ENCODE measurements at regions not wholly inside any gene's neighbourhood (a gene's known extent, or its start where the extent isn't known, plus 50 kb on each side); places are given as distances from the start of the nearest gene placed in this dataset.
"Not testable (repeated sequence)": the region's sequence is repeated elsewhere in the genome, so short reads cannot be mapped to it uniquely, and the experiment has no call there.

DNA sequence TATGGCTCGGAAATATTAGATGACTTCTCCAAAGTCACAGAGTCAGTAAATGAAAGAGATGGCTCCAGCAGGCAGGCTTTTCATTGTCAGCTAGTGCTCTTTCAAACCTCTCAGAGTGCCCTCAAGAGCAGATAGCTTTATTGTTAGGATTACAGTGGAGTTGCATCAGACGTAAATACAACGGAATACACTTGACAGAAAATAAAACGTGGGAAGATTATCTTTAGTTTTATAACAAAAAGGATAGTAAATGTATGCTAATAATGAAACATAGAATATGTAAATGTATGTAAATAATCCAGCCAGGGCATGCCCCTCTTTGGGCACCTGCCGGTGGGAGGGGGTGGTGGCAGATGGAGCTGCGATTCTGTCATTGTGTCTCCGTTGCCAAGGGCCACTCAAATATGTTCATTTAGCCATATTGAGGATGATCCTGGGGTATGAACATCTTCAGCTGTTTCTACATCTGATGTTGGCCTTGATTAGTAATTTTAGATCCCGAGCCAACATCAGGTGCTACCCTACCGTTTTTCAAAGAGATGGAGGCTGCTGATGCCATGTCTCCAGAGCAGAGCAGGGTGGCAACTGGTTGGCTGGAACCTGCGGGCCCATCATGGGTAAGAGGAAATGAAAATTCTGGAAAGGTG lies 358.3 kb upstream of the SULF2 start:
- no peak for DNase-seq

DNA sequence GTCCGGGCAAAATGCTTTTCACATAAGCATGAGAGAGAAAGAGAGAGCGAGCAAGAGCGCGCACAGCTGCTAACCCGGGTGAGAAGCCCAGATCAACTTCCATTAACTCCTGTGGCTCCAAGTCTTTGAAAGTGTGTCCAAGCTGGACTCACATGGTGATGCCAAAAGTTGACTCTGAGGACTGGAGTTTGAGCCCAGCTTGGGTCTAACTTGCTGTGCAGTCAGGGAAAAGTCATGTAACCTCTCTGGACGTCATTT lies 357.2 kb upstream of the SULF2 start:
- no peak for DNase-seq

DNA sequence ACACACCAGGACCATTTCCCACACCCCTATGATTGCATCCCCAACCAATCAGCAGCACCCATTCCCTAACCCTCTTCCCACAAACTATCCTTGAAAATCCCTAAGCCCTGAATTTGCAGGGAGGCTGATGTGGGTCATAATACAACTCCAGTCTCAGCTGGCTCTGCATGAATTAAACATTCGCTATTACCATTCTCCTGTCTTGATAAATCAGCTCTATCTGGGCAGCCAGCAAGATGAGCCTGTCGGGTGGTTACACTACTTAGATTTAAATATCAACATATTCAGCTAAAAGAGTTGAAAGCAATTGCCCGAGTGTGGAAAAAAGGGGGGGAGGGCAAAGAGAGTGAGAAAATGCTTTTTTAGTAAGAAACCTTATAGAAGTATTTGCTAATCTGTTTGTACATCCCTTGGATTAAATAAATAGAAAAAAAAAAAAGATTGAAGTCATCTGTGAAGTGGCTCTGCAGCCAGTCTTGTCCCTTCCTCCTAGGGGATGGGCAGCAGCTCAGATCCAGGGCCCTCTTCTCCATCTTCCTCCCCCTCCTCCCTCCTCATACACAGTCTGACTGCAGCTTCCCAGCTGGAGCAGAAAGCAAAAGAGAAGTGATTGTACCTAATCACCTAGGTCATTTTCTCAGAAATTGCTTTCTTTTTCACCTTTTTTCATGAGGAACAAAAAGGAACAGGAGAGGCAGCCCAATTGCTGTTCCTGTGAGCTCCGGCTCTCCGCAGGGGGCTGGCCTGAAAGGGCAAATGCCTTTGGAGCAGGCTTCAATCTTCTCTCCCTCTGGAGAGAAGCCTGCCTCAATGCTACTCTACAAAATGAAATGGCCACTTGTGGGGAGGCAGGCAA lies 356.6 kb upstream of the SULF2 start:
- no peak for DNase-seq

DNA sequence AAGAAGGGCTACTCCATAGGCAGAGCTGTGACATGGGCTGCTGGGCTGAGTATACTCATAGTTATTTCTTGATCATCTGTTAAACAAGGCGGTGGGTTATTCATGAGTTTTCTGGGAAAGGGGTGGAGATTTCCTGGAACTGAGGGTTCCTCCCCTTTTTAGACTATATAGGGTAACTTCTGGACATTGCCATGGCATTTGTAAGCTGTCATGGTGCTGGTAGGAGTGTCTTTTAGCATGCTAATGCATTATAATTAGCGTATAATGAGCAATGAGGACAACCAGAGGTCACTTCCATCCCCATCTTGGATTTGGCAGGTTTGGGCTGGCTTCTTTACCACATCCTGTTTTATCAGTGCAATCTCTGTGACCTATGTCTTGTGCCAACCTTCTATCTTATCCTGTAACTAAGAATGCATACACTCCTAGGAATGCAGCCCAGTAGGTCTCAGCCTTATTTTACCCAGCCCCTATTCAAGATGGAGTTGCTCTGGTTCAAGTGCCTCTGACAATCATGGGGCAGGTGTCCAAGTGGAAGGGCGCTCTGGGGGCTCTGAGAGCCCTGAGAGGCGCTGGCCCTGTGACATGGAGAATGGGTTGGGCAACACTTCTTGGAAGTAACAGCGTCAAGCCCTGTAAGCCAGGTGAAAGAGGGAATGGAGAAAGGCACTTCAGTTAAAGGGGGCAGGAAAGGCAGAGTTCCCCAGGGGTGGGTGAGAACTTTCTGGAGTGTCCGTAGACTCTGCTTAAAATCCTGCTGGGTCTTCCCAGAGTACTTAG lies 354.2 kb upstream of the SULF2 start:
- DNase-seq = no peak

DNA sequence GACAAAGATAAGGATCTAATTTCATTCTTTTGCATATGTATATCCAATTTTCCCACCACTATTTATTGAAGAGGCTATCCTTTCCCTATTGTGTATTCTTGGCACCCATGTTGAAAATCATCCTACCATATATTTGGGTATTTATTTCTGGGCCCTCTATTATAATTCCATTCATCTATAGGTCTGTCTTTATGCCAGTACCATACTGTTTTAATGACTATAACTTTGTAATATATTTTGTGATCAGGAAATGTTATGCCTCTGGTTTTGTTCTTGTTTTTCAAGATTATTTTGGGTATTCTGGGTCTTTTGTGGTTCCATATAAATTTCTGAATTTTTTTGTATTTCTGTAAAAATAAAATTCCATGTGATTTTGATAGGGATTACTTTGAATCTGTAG lies 347.6 kb upstream of the SULF2 start:
- no peak for DNase-seq

DNA sequence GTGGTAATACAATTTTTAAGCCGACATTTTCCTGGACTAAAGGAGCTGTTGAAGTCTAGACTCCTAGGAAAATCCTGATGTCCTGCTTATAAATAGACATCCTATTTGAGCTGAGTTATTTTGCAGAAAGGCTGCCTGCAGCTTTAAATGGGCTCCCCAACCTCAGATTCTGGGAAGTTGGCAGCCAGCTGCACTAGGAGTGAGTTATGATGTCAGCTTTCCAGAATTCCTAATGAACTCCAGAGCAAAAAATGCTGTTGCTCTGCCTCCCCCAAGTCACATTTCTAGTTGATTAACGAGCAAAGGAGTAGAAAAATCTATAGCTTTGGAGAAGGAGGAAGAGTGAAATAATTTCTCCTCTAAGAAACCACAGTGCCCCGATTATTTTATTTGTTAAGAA lies 346.3 kb upstream of the SULF2 start:
- DNase-seq = no peak

DNA sequence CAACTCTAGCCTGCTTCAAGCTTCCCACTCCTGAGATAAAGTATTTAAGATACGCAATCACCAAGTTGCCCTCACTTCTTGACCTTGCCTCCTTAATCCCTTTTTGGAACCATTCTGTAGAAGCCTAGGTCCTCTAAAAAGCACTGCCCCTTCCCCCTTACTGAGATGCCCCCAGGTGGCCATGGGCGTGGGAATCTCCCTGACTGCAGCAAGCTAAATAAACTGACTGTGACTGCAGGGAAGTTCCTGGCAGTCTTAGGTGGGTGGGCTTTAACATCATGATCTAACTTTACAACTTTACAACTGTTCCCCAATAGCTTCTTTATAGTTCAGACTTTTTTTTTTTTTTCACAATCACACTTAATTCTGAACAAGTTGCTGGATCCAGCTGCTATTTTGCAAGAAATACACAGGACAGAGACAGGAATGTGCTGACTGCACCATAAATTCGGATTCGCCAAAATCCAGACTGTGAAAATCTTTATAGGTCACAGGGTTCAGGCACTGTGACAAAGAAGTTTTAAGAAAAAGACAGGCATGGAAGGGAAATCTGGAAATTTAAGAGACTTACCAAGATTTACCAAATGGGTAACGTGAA lies 344.2 kb upstream of the SULF2 start:
- no peak for DNase-seq

DNA sequence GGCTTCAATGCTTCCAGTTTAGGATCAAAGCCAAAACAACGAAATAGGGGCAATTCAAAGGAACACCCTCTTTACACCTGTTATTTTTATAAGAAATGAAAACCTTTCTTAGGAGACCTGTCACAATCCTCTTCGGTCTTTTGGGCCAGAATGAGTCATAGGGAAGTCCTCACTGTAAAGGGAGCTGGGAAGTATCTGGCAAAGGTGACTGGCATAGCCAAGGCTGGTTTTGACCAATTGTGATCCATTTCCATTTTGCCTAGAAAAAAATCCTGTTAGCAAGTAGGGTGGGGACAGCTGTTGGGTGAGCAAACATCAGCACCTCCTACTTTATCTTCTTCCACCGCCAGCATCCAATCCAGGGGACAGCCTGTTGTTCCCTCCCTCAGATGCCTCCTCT lies 343.2 kb upstream of the SULF2 start:
- DNase-seq = no peak

DNA sequence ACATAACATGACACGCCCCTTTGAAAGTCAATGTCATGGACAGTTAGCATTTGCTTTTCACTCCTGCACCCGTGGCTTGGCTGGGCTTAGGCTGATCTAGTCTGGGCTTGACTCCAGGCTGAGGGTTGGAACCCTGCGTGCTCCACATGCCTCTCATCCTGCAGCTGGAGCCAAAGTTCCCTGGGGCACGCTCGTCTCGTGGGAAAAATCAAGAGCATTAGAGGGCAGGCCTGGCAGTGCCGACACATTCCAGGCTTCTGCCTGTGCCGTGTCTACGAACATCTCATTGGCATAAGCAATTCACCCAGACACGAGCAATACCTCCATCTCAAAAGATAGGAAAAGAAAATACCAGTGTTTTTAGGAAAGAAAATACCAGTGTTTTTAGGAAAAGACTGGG lies 342.7 kb upstream of the SULF2 start:
- DNase-seq = not testable (repeated sequence)

DNA sequence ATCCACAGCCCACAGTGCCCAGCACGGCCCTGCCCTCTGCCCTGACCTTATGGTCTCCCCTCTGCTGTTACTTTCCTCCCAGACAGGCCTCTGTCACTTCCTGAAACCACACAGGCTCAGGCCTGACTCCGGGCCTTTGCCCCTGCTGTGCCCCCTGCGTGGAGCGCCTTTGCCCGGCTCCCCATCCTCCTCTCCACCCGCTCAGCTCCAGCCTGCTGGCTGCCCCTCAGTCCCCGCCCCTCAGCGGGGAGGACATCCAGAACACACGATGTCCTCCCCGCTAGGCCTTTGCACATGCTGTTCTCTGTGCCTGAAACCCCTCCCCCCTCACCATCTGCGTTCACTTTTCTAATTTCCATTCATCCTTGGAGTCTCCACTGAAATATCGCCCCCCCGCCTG lies 341.9 kb upstream of the SULF2 start:
- DNase-seq = not testable (repeated sequence)

DNA sequence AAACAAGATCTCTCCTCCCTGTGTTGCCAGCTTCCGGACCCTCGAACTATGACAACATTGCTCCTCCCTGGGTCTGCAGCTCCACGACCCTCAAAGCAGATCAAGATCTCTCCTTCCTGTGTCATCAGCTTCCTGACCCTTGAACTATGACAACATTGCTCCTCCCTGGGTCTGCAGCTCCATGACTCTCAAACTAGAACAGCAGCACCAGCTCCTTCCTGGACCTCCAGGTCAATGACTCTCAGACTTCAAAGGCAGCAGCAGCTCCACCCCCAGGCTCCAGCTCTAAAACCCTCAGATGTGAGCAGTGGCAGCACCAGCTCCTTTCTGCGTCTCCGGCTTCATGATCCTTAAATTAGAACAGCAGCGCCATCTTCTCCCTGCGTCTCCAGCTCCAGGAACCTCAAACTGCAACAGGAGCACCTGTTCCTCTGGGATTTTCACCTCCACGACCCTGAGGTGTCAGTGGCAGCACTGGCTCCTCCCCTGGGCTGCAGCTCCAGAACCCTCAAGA lies 341.0 kb upstream of the SULF2 start:
- DNase-seq = no peak

DNA sequence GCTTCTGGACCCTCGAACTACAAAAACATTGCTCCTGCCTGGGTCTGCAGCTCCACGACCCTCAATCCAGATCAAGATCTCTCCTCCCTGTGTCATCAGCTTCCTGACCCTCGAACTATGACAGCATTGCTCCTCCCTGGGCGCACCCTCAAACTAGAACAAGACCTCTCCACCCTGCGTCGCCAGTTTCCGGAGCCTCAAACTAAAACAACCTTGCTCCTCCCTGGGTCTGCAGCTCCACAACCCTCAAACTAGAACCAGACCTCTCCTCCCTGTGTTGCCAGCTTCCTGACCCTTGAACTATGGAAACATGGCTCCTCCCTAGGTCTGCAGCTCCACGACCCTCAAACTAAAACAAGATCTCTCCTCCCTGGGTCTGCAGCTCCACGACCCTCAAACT lies 339.7 kb upstream of the SULF2 start:
- no peak for DNase-seq

DNA sequence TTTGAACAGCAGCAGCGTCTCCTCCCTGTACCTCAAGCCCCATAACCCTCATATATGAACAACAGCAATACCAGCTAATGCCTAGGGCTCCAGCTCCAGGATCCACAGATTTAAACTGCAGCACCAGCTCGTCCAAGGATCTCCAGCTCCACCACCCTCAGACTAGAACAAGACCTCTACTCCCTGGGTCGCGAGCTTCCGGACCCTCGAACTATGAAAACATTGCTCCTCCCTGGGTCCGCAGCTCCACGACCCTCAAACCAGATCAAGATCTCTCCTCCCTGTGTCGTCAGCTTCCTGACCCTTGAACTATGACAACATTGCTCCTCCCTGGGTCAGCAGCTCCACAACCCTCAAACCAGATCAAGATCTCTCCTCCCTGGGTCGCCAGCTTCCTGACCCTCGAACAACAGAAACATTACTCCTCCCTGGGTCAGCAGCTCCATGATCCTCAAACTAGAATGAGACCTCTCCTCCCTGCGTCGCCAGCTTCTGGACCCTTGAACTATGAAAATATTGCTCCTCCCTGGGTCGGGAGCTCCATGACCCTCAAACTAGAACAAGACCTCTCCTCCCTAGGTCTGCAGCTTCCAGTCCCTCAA lies 339.0 kb upstream of the SULF2 start:
- no peak for DNase-seq

DNA sequence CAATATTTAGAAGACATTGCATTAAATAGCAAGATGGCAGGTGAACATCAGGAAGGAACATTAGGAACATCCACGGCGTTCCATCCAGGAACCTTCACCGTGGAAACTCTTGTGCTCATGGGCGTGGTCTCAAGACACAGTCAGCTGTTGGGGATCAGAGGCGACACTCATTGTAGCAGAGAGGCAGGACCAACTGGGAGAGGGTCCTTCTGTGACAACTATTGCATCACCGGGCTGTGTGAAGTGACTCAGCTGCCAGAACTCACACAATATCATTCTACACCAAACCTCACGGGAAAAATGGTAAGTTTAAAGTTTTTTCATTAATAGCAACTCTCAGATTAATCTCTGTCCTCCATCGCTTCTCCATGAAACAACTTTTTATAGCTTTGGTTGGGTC lies 334.8 kb upstream of the SULF2 start:
- DNase-seq = no peak

DNA sequence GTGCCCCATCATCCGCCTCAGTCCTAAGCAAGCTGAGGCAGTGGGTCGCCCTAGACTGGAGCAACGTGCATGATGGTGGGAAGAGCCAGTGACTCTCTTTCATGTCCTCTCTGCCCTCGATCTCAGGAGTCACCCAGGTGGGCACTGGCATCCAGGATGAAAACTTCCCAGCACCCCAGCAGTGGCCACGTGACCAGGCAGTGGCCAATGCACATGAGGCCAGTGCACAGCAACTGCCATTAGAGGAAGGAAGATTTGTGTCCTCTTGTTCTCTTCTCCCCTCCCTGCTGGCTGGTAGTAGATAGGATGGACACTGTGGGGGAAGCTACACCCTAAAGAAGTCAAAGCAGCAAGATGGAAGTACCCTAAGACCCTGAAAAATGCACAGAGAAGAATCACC lies 334.1 kb upstream of the SULF2 start:
- DNase-seq = not testable (repeated sequence)

DNA sequence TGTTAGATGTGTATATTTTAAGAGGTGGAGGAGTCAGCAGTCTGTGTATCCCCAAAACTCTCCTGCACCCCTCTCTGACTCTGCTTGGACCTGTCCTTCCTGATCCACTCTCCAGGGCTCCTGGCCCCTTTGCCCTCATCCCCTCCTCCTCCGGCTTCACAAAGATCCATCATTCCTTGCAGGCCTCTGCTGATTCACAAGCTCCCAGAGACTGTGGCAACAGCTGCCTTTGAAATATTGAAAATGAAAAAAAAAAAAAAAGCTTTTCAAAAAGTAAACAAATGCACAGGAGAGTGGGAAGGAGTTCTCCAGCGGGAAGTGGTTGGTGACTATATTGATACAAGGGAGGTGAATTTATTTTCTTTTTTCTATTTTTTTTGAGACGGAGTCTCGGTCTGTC lies 330.2 kb upstream of the SULF2 start:
- no peak for DNase-seq

DNA sequence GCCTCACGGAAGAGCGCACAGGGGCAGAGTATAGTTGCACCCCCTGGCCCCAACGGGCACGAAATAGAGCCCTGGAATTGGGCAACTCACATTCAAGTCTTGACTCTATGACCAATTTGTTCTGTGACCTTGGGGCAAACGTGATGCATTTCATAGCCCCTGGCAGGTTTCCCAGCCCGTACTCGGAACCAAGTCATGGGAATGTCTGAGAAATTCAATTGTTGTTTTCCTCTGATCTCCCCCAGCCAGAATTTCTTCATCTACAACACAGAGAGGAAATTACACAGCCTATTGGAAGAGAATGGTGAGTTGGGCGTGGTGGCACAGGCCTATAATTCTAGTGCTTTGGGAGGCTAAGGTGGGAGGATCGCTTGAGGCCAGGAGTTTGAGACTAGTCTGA lies 322.3 kb upstream of the SULF2 start:
- DNase-seq = no peak

DNA sequence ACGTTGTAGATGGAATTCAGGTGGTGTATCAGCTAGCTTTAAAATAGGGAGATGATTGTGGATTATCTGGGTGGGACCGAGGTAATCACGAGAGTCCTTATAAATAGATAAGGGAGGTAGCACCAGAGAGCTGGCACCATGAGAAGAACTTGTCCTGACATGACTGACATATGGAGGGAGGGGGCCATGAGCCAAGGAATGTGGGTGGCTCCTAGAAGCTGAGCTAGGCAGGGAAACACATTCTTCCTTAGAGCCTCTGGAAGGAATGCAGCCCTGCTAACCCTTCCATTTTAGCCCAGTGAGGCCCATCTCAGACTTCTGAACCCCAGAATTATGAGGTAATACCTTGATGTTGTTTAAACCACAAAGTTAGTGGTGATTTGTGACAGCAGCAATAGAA lies 321.1 kb upstream of the SULF2 start:
- no peak for DNase-seq

DNA sequence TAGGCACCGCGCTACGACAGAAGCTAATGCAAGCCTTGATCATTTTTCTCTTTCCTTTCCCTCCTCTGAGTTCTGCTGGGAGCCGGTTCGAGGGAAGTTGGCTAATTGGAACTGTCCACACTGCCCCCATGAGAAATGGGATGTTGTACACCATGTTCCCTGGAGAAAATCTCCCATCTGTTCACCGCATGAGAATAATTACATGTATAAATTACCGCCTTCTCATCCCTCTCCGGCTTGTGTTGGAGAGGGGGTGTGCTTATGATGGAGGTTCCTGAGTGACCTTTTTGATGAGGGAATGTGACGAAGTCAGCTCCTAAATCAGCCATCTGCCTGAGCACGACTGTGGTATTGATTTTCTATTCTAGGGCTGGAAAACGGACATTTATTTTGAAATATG lies 320.2 kb upstream of the SULF2 start:
- DNase-seq = no peak

DNA sequence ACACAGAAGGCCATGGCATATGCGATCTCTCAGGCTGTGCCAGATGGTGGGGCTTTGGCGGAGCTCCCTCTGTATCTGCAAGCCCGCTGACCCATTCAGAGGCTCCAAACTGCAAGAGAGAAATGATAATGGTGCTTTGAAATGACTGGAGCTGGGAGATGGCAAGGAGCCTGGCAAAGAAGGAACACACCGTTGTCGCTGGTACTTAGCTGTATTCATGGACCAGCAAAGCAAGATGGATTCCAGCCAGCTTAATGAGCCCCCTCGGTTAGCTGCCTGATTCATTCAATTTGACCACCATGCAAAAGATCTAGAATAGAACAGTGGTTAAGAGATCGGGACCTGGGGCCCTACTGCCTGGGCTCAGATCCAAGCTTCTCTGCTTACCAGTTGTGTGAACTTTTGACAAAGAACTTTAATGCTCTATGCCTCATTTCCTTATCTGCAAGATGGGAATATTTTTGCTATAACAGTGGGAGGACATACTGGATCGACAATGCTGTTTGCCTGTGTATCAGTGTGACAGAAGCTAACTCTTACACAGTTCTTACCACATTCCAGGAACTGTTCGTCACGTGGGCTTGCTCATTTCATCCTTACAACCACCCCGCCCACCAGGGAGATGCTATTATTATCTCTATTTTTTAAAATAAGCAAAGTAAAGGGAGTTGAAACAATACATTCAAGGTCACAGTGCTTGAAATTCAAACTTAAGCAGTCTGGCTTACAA lies 317.8 kb upstream of the SULF2 start:
- no peak for DNase-seq

DNA sequence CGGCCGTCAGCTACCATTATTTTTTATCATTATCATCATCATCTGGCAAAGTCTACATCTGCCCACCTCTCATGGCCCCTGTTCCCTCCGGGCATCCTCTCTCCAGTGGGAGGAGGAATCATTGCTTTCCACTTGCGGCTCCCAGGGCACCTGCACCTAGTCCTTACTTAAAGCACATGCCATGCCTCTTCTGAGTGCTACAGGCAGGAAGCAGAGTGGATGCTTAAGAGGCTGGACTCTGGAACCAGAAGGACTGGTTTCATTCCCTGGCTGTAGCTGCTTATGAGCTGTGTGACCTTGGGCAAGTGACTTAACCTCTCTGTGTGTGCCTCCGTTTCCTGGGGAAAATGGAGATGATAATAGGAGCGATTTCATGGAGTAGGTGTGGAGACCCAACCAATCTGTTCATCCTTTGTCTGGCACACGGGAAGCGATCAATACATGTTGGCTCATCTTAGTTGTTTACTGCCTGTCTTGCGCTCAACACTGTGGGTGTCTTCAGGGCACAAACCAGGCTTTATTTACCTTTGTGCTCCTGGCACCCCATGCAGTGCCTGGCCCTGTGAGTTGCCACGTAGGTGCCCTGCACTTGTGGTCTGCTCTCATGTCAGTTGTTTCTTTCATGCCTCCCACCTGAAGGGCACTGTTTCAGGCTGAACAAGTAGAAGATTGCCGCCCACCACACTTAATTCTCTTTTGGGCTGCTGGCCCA lies 317.0 kb upstream of the SULF2 start:
- no peak for DNase-seq

DNA sequence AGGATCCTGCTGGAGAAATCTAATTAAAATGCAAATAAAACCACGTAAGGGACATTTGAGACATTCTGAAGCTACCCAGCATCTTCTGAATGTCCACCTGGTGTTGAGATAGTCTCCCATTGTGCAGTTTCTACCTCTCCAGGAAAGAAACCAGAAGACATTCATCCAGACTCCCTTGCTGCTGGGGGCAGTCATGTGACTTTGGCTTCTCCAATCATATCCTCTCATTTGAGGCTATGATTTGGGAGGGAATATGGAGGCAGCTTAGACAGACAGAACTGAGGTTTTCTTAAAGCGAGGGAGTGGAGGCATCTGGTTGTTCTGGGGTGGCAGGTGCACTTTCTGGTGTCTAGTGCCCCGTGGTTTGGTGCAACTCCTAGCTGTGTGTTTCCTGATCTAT lies 315.2 kb upstream of the SULF2 start:
- DNase-seq = no peak
